GM12892 (cell line): ENCODE measurements at regions not wholly inside any gene's neighbourhood (a gene's known extent, or its start where the extent isn't known, plus 50 kb on each side); places are given as distances from the start of the nearest gene placed in this dataset.

Experiments
- DNase-seq: peaks from one replicate; pipeline ENCODE4 v3.0.0; 2011; ENCODE audit not compliant: insufficient read length
- FAIRE-seq: peaks from 2 replicates; lab custom pipeline; 2011; peaks lifted over from hg19 to GRCh38; lab: Jason Lieb, UNC
- POLR2A ChIP-seq: IDR thresholded peaks from 2 replicates; pipeline ENCODE4 v1.6.1; 2011; ENCODE audit warnings: low read depth, low read length, control low read depth
- POLR2AphosphoS5 ChIP-seq: IDR thresholded peaks from 2 replicates; pipeline ENCODE4 v1.6.1; 2011; ENCODE audit warnings: low read depth, low read length, control low read depth
- TAF1 ChIP-seq: IDR thresholded peaks from 2 replicates; pipeline ENCODE4 v1.6.1; 2011; ENCODE audit warnings: low read depth, mild to moderate bottlenecking, control low read depth, low read length, borderline replicate concordance

DNA sequence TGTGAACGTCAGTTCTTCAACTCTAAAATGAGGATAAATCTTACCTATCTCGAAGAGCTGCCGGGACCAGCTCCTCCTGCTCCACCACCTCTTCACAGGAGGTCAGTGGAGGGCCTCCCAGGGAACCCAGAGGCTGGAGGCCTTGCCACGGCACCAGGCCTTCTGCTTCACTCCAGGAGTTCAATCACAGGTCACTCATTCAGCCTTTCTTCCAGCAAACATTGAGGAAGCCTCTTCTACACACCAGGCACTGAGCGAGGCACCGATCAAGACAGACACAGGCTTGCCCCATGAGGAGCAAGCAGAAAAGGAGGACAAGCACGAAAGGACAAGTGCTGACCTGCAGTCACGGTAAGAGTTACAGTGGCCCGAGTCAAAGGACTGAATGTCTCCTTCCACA, 64.8 kb upstream of the WNT11 start:
- FAIRE-seq (no peak), DNase-seq (no peak)
- TF ChIP-seq POLR2AphosphoS5 (no peak), POLR2A (no peak), TAF1 (no peak)

DNA sequence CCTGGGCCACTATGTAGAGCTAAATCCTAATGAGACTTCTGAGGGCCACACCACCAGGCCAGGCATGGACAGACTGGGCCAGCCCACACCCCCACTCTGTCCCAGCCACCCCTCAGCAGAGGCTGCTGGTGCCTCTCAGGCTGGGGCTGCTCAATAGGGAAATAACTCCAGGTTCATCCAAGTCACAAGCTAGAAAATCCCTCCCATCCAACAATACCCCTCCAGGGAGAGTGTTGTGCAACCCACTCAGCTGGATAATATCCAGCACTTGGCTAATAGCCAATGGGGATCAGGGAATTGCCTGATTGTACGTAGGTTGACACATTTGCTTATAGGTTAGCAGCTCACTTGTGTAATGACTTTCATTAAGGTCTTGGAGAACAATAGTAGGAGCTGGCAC, 64.1 kb upstream of the WNT11 start:
- FAIRE-seq (no peak), DNase-seq (no peak)
- no peak for TF ChIP-seq TAF1
- TF ChIP-seq POLR2A = no peak
- no peak for TF ChIP-seq POLR2AphosphoS5

DNA sequence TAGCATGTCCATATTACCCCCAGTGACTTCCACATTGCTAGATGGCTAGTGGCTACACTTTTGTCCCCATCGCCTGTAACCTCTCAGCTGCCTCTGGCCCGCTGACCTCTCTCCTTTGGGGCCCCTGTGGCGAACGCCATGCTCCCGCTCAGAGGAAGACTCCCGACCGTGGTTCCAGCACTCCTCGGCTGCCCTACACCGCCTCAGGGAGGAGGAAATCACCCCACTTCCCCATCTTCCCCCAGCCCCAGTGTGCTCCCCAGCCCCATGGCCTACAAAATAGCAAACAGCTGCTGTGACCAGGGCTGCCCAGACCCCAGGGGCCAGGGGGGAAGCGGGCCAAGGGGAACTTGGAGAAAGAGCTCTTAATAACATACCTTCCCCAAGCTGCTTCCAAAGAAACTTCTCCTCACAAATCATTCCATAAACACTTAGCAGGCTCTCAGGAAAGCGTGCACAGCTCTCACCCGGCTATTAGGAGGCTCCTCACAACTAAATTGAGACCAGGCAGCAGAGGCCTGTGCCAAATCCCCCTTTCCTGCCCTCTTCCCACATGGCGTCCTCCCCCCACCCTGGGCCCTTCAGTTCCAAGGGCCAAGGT, 63.5 kb upstream of the WNT11 start:
- DNase-seq (no peak), FAIRE-seq (no peak)
- TF ChIP-seq POLR2A (no peak), TAF1 (no peak), POLR2AphosphoS5 (no peak)

DNA sequence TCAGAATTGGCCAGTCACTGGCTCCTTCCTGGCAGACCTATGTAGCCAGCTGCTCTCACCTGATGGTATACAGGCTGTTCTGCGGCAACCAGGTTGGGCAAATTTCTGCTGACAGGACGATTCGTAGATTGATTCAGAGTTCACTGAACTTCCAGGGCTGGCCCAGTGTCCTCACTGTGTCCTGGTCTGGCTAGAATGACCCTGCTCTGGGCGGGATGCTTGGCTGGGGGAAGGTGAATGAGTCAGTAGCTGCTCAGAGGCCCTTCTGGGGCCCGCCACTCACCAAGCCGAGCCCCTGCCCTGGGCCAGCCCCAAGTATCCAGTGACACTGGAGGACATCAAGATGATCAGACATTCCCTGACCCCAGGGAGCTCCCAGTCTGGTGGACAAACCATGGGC, 62.9 kb upstream of the WNT11 start:
- TF ChIP-seq TAF1 (no peak), POLR2A (no peak), POLR2AphosphoS5 (no peak)
- DNase-seq (no peak), FAIRE-seq (no peak)

DNA sequence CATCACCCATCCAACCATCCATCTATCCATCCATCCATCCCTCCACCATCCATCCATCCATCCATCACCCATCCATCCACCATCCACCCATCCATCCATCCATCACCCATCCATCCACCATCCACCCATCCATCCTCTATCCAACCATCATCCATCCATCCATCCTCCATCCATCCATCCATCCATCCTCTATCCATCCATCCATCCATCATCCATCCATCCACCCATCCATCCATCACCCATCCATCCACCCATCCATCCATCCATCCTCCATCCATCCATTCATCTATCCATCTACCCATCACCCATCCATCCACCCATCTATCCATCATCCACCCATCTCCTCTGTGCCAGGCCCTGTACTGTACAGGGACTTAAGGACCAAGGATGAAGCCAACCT, 62.2 kb upstream of the WNT11 start:
- DNase-seq = no peak
- TF ChIP-seq TAF1 (no peak), POLR2A (no peak)
- no peak for FAIRE-seq

DNA sequence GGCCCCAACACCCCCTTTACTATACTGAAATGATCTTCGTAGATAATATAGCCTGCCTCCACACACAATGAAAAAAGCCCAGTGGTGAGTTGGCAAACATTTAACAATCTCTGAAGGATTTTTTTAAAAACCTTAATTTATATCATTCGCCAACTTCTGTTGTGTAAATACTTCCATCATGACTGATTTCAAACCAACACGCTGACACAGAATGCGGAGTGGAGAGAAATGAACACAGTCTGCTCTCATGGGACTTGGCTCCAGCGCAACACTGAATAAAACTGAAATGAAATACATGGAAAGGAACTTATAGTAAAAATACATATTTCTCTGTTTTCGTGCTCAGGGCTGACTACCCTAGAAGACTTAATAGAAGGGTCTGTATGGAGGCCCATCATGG, 61.3 kb upstream of the WNT11 start:
- TF ChIP-seq TAF1 (no peak), POLR2A (no peak), POLR2AphosphoS5 (no peak)
- no peak for DNase-seq
- FAIRE-seq = no peak

DNA sequence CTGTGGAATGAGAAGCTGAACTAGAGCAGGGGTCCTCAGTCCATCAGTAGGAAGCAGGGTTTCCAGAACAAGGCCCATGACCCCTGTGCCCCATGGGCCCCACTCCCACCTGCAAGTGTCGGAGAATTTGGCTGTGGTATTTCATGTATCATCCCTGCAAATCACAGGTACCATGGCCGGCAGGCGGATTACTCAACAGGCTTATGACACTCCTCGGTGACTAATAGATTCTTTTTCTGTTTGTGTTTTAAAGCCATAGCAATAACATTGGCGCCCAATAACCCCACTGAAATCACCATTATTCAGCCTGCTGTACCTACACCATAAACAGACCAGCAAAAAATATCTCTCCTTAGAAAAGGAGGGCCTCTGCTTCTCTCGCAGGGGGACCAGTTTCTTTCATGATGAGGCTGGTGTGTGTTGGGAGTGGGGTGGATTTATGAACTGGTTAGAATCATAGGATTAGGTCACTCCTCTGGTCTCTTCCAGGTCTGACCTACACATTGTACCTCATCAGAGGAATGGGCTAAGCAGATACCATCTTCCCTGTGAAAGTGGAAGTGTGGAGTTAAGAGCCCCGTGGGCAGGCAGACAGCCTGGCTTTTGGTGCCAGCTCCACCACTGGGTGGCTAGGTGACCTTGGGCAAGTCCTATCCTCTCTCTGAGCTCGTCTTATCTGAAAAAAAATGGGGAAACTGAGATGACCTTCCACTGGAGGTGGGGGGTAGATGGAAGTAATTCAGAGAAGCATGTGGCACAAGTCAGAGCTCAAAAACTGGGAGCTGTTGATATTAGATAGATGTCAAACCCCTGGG, 60.2 kb upstream of the WNT11 start:
- TF ChIP-seq TAF1 = no peak
- TF ChIP-seq POLR2AphosphoS5 = no peak
- no peak for TF ChIP-seq POLR2A
- no peak for FAIRE-seq

DNA sequence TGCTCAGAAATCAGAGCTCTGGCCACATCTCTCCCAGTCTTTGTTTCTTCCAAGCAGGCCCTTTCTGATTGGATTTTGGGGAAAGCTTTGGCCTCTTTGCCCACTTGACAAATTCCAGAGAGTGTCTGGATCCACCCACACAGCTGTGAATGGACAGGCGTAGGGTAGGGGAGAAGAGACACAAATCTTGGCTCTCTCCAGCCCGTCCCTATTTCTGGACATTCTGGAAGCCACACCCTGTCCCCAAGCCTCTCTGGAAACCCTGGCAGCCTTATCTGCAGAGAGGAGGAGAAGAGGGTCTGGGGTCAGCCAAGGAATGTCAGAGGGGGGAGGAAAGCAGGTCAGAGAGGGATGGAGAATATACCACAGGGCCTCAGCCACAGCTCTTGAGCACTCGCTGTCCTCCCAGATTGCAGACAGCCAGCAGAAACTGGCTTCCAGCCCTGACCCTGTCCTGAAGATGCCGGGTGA, 59.5 kb upstream of the WNT11 start:
- TF ChIP-seq TAF1 = no peak
- TF ChIP-seq POLR2AphosphoS5 = no peak
- TF ChIP-seq POLR2A = no peak
- FAIRE-seq = no peak
- no peak for DNase-seq

More for the DNA sequence above, 60.2 kb upstream of the WNT11 start:
- DNase-seq = no peak

DNA sequence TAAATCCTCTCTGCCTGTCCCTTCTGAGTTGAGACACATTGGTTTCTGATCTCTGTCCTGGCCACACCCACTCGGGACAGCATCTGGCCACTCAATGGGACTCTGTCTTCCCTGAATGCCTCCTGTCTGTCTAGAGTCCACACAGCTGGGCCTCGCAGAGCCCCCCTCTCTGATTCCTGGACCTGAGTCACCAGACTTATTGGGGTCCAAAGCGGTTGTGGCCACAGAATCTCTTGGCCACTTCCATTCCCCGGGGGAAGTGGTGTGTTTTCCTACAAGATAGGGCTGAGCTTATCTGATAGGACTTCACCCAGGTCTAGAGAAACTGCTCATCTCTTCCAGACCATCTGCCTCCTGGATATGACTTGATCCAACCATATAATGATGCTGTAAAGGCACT, 57.4 kb upstream of the WNT11 start:
- no peak for FAIRE-seq
- DNase-seq = no peak
- no peak for TF ChIP-seq POLR2A

DNA sequence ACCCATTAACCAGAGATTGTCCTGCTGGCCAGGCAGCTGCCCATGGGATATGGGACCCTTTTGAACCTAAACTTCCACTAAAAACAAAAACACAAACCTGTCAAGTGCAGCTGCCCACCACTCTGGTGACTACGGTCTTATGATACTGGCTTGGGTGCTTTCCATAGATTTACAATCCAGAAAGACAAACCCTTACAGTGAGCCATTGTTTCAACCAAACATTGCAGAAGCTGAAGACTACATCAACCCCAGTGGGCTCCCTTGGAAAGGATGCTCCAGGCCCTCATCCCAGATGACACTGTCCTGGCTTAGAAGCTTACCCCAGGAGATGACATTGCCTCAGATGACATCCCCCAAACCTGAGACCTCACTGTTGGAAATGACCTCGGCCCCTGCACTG, 56.9 kb upstream of the WNT11 start:
- DNase-seq (no peak), FAIRE-seq (no peak)
- no peak for TF ChIP-seq POLR2AphosphoS5
- TF ChIP-seq POLR2A = no peak
- TF ChIP-seq TAF1 = no peak

DNA sequence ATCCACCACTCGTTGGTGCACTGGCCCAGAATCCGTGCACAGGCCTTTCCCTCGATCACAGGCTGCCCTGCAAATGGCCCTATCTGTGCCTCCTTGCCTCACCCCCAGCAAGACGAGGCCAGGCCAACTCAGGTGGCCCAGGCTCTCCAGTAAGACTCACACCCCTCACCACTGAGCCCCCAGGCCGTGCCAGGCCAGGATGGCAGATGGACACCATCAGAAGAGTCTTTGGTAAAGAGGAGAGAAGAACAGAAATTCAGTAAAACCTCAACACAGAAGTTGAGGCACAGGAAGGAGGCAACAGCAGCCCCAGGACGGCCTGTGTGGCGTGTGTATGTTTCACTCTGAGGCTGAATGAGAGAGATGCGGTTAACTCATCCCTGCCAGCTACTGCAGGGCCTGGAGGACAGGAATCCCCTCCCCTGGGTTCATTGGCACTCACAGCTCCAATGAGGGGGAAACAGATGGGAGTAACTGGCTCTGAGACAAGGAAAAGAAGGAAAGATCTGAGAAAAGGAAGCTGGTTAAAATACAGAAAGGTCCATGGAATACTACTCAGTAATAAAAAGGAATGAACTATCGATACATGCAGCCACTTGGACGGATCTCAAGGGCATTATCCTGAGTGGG, 54.1 kb upstream of the WNT11 start:
- TF ChIP-seq POLR2A = no peak
- FAIRE-seq (no peak), DNase-seq (no peak)
